GM18498 (cell line): ENCODE measurements at regions not wholly inside any gene's neighbourhood (a gene's known extent, or its start where the extent isn't known, plus 50 kb on each side); places are given as distances from the start of the nearest gene placed in this dataset.
"Not testable (repeated sequence)": the region's sequence is repeated elsewhere in the genome, so short reads cannot be mapped to it uniquely, and the experiment has no call there.

Experiments
- ATAC-seq: cut with Tn5 transposase; IDR thresholded peaks from one replicate; pipeline ENCODE4 v1.9.1; 2021; ENCODE audit warnings: mild to moderate bottlenecking, moderate library complexity; ENCODE audit not compliant: unreplicated experiment

DNA sequence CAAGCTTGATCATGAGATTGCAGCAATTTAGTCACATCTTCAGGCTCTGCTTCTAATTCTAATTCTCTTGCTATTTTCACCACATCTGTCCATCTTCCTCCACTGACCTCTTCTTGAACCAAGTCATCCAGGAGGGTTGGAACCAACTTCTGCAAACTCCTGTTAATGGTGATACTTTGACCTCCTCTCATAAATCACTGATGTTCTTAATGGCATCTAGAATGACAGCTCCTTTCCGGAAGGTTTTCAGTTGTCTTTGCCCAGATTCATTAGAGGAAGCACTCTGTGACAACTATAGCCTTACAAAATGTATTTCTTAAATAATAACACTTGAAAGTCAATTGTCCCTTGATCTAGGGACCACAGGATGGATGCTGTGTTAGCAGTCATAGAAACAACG is 136.2 kb downstream of the IGLL1 start:
- not testable (repeated sequence) for ATAC-seq

DNA sequence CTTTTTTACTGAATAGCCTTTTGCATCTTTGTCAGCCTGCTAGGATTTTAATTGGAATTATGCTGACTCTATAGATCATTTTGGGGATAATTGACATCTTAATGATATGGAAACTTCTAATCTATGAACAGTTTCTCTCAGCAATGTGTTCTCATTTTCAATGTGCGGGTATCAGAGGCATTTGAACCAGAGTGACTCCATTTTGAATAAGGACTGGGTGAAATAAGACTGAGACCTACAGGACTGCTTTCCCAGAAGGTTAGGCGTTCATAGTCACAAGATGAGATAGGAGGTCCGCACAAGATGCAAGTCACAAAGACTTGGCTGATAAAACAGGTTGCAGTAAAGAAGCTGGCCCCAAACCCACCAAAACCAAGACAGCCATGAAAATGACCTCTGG is 140.5 kb downstream of the IGLL1 start:
- not testable (repeated sequence) for ATAC-seq

DNA sequence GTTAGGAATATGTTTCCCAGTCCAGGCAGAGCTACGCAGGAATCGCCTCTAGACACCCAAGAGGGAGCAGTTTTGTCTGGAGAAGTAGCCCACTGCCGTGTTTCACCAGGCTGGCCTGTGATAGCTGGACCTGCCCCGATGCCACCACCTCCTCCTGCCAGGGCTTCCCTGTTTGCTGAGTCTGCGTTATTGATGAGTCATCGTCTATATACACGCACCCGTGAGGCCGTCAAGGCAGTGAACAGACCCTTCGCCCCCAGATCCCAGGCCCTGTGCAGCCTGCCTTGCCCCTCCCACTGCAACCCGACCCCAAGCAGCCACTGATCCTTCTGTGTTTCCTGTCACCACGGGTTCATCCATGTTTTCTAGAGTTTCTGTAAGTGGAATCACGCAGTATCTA is 141.9 kb downstream of the IGLL1 start:
- no peak for ATAC-seq

DNA sequence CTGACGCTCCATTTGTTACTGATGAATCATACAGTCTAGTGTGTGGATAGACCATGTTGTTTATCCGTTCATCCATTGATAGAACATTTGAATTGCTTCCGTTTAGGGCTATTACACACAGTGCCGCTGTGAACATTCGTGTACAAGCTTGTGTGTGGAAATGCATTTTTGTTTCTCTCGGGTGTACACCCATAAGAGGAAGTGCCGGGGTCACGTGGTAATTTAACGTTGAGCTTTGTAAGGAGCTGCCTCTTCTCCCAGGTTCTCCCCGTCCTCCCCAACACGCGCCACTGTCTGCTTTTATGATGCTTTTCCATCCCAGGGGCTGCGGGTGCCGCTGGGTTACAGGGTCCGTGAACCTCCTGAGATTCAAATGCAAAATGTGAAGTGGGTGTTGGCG is 142.3 kb downstream of the IGLL1 start:
- ATAC-seq, result no peak

DNA sequence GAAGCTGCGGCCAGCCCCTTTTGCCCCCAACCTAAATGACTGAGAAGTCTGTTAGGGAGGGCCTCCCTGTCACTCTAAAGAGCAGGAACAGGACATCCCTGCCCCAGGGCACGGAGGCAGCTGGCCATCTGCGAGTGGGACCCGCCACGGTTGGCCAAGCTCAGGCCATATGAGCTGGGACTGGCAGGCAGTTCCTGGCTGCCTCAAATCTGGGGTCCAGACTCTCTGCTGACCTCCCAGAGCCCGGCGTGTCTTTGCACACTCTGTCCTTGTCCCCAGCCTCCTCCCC is 143.0 kb downstream of the IGLL1 start:
- not testable (repeated sequence) for ATAC-seq

DNA sequence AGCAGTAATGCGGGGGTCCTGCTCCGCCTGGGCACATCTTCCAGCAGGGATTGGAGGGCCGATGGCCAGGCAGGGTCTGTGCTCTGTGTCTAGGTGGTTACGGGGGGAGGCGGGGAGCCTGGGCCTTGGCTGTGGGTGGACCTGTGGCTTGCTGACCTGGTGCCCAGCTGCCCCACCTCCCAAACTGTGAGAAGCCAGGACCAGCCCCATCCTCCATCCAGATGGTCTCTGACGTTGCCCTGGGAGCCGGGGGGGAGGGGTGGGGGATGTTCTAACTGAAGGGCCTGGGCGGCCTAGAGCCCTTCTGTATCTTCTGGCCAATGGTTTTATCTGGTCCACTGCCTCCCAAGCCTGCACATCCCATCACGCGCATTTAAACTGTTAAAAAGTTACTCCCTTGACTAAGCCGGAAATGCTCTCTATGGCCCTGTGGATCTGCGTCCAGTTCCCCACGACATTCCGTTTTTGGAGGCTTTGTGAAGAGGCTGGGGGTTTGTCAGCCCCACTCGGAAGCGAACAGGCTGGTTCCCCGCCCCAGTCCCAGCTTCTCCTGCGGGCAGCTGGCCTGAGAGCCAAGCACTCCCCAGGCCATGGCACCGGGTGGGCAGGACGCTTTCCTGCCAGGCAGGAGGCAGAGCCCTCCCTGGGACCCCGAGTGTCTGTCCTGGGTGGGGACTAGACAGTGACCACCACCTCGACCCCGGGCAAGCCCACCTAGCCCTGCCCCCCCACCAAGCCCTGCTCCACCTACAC is 143.6 kb downstream of the IGLL1 start:
- ATAC-seq, result not testable (repeated sequence)

DNA sequence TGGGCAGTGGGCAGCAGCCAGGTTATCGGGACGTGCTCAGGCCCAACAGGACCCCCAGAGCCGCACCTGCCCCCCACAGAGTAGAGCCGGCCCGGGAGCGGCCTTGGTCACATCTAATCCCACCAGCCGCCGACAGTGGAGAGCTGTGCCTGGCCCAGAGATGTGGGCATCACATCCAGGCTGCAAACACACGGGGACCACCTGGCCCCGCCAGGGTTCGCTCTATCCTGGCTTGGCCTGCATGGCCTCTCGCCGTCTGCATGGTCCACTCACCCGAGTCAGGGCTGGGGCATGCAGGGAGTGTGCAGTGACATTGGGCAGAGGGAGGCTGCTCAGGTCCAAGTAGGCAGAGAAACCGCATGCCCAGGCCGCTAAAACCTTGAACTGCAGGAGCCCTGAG is 144.9 kb downstream of the IGLL1 start:
- ATAC-seq, result not testable (repeated sequence)

DNA sequence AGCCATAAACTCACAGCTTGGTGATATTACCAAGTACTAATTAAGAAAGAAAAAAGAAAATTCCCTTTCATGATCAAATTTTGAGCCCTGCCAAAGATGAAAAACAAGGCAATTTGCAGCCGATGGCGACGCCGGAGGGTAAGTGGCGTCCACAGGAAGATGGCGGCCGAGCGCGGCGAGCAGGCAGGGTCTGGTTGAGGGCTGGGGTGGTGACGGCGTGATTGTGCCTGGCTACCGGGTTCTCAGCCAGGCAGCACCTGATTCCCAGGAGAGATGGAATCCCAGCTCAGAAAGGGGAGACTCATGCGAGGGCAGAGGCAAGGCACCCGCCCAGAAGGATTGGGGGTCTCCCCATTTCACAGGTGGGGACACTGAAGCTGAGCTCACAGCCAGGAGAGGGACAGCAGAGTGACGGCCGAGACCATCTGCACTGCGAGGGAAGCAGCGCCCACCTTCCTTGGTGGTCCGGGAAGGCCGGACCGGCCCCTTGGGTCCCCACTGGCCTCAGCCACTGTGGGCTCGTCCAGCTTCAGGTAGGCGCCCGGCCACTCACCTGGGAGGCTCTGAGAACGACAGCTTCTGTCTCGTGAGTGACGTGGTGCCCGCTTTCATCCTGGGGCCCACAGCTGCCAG is 145.8 kb downstream of the IGLL1 start:
- not testable (repeated sequence) for ATAC-seq

DNA sequence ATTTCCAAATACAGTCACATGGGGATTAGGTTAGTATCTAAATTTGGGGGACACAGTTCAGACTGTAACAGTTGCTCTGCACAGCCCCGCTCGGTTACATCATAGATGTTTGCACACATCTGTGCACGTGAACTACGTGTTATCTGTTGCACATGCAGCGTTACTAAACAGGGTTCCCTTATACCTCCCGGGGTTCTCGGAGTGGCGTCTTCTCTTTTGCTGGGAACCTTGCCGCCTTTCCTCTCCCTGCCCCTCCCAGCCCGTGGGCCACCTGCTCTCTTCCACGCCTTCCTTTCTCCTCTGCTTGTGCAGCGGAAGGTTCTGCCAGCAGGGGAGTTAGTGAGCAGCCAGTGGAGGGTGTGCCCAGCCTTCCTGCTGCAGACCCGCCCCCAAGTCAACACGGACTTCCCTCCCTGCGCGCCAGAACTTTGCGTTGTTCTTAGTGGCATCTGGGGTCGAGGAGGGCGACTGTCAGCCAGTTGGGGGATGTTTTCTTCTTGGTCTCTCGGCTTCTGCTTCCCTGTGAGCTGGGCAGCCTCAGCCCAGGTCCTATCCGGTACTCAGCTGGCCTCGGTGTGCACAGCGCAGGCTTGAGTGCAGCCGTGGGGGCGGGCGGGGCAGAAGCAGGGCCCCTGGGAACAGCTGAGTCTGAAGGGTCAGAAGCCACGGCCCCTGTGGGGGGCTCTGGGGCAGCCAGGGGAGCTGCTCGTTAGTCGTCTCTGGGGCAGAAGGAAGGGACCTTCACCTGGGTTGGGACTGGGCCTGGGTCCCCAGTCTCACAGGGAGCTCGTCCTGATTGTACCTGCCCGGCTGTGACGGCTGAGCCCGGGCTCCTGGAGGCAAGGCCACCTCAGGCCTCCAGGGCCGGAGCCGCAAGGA is 146.7 kb downstream of the IGLL1 start:
- not testable (repeated sequence) for ATAC-seq

DNA sequence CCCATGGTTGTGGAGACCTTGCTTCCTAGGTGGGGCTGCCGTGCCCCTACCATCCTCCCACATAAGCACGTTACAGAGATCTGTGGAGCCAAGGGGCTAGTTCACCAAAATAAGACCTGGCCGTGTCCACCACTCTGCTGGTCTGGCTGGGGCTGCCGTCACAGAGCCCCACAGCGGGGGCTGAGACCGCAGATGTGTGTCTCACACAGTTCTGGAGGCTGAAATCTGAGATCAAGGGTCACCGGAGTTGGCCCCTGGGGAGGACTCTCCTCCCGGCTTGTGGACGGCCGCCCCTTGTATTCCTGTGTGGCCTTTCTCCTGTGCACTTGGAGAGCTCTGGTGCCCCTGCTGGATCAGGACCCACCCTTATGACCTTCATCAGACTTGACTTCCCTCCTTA is 147.4 kb downstream of the IGLL1 start:
- ATAC-seq, result not testable (repeated sequence)

DNA sequence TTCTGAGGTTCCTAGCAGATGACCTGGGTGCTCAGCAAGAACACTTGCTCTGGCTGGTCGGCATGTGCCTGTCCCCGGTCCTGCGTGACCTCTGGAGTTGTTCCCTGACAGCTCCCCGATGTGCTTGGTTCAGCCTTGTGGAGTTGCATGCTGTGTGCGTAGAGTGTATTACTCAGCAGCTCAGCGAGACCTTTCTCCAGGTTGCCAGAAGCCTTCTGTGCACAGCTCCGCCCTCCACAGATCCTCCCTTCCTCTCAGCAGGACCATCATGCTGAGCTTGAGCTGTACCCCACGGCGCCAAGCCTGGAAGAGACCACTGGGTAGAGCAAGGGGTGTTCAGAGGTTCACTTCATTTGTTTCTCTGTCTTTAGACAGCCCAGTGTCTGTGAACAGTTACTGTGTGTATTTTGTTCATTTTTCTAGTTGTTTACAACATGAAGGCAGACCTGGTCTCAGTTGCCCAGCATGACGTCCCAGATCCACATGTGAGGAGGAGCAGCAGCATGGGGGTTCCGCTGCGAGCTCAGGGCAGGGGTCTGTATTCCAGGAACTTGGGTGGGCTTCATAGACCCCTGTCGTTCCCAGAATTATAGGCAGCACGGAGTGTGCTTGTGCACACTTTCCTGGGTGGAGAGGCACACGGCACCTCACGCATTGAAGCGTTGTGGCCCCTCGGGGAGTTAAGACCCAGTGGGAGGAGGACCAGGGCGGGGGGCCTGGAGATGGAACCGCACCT is 148.6 kb downstream of the IGLL1 start:
- ATAC-seq, result no peak

DNA sequence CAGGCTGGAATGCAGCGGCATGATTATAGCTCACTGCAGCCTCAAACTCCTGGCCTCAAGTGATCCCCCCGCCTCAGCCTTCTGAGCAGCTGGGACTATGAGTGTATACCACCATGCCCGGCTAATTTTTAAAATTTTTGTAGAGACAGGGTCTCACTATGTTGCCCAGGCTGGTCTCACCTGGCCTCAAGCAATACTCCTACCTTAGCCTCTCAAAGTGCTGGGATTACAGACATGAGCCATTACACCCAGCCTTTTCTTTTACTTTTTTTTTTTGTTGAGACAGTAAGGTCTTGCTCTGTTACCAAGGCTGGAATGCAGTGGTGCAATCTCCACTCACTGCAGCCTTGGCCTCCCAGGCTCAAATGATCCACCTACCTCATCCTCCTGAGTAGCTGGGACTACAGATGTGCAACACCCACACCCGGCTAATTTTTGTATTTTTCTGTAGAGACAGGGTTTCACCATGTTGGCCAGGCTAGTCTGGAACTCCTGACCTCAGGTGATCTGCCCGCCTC is 155.5 kb downstream of the IGLL1 start:
- not testable (repeated sequence) for ATAC-seq

DNA sequence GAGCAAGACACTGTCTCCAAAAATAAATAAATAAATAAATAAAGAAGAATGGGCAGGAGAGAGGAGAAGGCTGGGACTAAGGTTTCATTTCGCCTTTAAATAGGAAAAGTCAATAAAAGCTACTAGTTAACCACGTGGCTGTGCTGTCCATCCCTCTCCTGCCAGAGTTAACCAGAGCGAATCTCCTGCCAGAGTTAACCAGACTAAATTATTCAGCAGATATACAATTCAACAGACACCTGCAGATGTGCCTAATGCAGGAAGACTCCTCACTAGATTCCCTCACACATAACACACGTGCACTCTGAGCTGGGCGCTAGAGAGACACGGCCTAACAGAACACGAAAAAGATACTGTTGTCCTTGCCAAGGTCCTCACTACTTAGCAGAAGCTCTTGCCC is 156.1 kb downstream of the IGLL1 start:
- no peak for ATAC-seq

DNA sequence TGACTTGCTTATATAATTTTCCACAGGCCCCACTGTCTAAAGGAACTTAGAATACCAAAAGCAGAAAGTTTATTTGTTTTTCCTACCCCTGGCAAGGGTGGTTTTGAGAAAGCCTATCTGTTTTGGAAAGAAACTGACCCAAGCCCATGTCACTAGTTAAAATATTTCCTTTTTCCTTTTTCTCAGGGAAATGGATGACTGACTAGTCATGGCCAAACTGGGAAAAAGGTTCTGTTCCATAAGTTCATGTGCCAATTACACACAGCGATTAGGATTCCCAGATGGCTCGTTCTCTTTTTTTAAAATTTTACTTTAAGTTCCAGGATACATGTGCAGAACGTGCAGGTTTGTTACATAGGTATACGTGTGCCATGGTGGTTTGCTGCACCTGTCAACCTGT is 157.8 kb downstream of the IGLL1 start:
- not testable (repeated sequence) for ATAC-seq

DNA sequence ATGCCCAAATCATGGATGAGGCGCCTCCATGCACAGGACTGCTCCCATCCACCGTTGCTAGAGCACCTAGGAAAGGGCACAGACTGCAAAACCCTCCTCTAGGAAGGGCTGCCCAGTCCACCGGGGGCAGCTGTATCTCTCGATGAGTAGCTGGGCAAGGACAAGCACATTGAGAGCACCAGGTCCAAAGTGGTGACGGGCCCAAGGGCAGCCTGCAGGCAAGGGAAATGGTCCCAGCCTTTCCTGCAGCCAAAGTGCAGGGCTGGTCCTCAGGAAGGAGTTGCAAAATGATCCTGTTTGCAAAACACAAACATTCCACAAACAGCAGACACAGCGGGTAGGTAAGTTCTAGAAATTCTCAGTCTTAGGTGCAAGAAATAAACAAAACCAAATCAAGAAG is 158.8 kb downstream of the IGLL1 start:
- ATAC-seq, result not testable (repeated sequence)

DNA sequence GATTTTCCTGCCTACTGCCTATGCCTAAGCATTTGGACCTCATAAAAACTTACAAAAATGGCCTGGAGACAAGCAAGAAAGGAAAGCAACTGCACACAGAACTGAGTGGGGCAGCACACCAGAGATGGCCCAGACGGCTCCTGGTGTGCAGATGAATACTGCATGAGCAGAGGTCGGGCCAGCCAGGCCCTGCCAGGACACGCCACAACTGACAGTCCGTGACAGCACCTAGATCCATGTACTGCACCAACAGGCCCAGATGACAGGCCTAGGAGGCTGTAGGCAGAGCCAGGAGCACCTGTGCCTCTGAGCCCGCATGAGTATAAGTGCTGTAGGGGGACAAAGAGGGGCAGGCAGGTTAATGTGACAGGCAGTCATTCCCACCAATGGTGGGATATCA is 160.2 kb downstream of the IGLL1 start:
- no peak for ATAC-seq

DNA sequence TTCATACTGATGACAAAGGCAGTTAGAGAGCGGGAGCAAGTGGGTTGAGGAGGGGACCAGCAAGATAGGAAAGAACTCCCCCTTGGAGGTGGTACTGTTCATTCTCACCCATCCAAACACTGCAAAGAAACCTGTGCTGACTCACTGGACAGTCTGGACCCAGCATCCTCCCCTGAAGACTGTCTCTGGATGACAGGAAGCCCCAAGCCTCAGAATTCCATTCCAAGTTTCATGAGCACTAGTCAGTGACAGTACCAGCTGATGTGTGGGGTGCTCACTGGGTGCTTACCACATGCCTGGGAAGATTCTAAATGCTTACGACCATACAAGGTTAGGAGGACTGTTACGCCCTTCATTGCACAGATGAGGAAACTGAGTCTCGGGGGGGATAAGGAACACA is 160.9 kb downstream of the IGLL1 start:
- no peak for ATAC-seq

DNA sequence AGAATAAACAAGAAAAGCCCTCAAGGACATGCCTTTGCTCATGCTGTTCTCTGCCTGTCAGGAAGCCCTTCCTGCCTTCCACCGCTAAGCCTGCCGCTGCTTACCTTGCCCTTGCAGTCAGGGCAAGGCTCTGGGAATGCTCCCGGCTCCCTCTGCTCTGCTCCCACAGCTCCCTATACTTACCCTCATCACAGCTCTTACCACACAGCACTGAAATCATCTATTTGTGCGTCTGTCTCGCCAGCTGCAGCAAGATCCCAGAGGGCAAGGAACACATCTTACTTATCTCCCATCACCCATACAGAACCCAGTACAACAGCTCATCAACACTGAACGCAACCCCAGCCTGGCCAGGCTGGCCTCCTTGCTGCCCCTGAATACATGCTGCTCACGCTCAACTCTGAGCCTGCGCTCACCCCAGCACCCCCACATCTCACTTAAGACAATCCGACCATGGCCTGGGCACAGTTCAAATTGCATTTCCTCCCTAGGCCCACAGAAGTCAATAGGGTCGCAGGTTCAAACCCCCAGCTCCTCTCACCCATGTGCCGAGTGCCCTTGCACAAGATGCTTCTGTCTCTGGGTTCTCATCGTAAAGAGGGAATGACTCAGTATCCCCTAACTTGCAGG is 161.8 kb downstream of the IGLL1 start:
- ATAC-seq, result no peak

DNA sequence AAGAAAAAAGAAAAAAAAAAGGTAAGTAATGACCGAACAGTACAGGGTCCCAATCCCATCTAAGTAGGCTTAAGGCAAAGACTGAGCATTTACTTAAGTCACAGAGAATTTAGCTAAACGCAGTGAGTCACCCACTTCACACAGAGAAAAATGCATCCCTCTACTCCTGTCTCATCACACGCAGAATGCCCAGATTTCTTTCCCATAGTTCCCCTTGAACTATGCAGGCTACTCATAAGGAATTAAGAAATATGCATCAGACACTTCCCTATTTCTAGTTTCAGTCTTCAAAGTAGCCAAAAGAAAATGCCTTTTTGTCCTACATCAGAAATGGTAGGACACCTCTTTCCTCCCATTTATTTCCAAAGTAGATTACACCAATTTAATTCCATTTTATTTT is 162.8 kb downstream of the IGLL1 start:
- ATAC-seq, result not testable (repeated sequence)

DNA sequence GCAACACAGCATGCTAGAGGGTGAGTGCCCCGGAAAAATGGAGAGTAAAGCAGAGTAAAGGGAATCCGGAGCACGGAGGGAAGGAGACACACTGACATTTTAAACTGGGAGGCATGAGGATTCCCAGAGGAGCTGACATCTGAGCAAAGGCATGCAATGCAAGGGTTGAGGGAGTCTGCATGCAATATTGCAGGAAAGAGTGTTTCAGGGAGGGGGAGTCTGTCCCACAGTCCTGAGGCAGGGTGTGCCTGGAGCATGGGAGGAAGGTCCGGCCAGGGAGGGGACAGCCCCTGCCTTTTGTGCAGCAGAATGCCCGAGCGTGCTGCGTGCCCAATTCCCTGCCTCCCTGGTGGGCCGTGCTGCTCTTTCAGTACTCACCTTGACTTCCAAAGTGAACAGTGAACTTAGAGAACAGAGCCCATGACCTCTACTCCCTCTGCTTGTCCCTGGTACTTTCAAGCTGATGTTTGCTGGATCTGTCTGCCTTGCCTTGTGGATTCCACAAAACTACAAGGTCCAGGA is 163.9 kb downstream of the IGLL1 start:
- ATAC-seq, result not testable (repeated sequence)
